Hepatocyte (in vitro differentiated cells): ENCODE measurements at regions not wholly inside any gene's neighbourhood (a gene's known extent, or its start where the extent isn't known, plus 50 kb on each side); places are given as distances from the start of the nearest gene placed in this dataset.

ENCODE experiments used
- DNase-seq: peaks from one replicate; pipeline ENCODE4 v3.0.0-alpha.2; 2016; ENCODE audit warnings: low spot score
- H2AFZ ChIP-seq: fragments of 200-600 bp; sonication (generic); 2 replicates; pipeline ENCODE4 v1.6.0; 2016; ENCODE audit warnings: antibody characterized with exemption, mild to moderate bottlenecking
- H3K27ac ChIP-seq: fragments of 200-600 bp; sonication (generic); 2 replicates; pipeline ENCODE4 v1.5.1; 2016; ENCODE audit warnings: mild to moderate bottlenecking
- H3K27me3 ChIP-seq: fragments of 200-600 bp; sonication (generic); 2 replicates; pipeline ENCODE4 v1.6.1; 2016
- H3K36me3 ChIP-seq: fragments of 200-600 bp; sonication (generic); replicated peaks from 2 replicates; pipeline ENCODE4 v1.5.1; 2016; ENCODE audit warnings: low read depth; ENCODE audit not compliant: insufficient read depth
- H3K4me1 ChIP-seq: fragments of 200-600 bp; sonication (generic); 2 replicates; pipeline ENCODE4 v1.5.1; 2016; ENCODE audit warnings: mild to moderate bottlenecking, moderate library complexity; ENCODE audit not compliant: insufficient read depth
- H3K4me2 ChIP-seq: fragments of 200-600 bp; sonication (generic); 2 replicates; pipeline ENCODE4 v1.6.0; 2016
- H3K4me3 ChIP-seq: fragments of 200-600 bp; sonication (generic); 2 replicates; pipeline ENCODE4 v1.5.1; 2016; ENCODE audit warnings: mild to moderate bottlenecking
- H3K79me2 ChIP-seq: fragments of 200-600 bp; sonication (generic); 2 replicates; pipeline ENCODE4 v1.6.0; 2017; ENCODE audit warnings: mild to moderate bottlenecking
- H3K9me2 ChIP-seq: fragments of 200-600 bp; sonication (generic); replicated peaks from 2 replicates; pipeline ENCODE4 v1.6.0; 2017; ENCODE audit warnings: mild to moderate bottlenecking; ENCODE audit not compliant: insufficient read depth
- H3K9me3 ChIP-seq: fragments of 200-600 bp; sonication (generic); 2 replicates; pipeline ENCODE4 v1.5.1; 2016; ENCODE audit warnings: low read depth, mild to moderate bottlenecking
- H4K20me1 ChIP-seq: fragments of 200-600 bp; sonication (generic); 2 replicates; pipeline ENCODE4 v1.6.0; 2016; ENCODE audit warnings: mild to moderate bottlenecking; ENCODE audit not compliant: insufficient read depth, poor library complexity, severe bottlenecking
- EZH2 ChIP-seq: fragments of 200-600 bp; sonication (generic); IDR thresholded peaks from 2 replicates; pipeline ENCODE4 v1.6.1; 2016; ENCODE audit warnings: antibody characterized with exemption, mild to moderate bottlenecking, borderline replicate concordance
- EZH2phosphoT487 ChIP-seq: fragments of 200-600 bp; sonication (generic); IDR thresholded peaks from one replicate; pipeline ENCODE4 v1.6.1; 2018; ENCODE audit warnings: antibody characterized with exemption, mild to moderate bottlenecking, low read depth, moderate library complexity; ENCODE audit not compliant: unreplicated experiment, severe bottlenecking
- WGBS: methylation state at CpG from one replicate; pipeline ENCODE4 v1.1.6; 2016; ENCODE audit warnings: low lambda C conversion rate; ENCODE audit errors: missing lambda C conversion rate; 5-methylcytosine and 5-hydroxymethylcytosine counted together
- TF ChIP-seq, protein P1 (sequence below): fragments of 200-600 bp; sonication (generic); IDR thresholded peaks from 2 replicates; pipeline ENCODE4 v1.5.1; 2016; ENCODE audit warnings: antibody characterized with exemption, mild to moderate bottlenecking; ENCODE audit not compliant: poor library complexity

DNA sequence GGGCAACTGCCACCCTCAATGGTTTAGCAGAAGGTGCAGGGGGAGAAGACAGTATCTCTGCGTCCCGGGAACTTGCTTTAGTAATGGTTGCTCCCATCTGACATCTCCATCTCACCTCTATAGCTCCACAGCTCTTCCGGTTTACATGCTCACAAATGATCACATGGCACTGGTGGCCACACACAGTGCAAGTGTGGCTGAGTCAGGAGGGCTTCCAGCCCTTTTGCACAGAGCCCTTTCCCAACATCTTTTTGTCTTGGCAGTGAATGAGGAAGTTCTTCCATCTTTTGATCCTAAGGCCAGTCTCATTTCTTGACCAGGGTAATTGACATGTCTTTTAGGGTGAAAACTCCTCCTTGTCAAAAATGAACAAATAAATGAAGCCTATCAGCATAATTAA is 347.7 kb downstream of the LPIN1 start:
- H3K27ac ChIP-seq = no peak overlapping the region
- no peak overlapping the region for H2AFZ ChIP-seq
- no peak for DNase-seq
- H3K36me3 ChIP-seq = no peaks in the 10 kb centered on the region
- 100% methylated on average over 3 of the region's 3 CpGs for WGBS
- no peaks in the 10 kb centered on the region for H4K20me1 ChIP-seq
- H3K79me2 ChIP-seq = no peaks in the 10 kb centered on the region
- H3K9me2 ChIP-seq = no peaks in the 10 kb centered on the region
- H3K4me3 ChIP-seq = no peak overlapping the region
- TF ChIP-seq, protein P1, sequence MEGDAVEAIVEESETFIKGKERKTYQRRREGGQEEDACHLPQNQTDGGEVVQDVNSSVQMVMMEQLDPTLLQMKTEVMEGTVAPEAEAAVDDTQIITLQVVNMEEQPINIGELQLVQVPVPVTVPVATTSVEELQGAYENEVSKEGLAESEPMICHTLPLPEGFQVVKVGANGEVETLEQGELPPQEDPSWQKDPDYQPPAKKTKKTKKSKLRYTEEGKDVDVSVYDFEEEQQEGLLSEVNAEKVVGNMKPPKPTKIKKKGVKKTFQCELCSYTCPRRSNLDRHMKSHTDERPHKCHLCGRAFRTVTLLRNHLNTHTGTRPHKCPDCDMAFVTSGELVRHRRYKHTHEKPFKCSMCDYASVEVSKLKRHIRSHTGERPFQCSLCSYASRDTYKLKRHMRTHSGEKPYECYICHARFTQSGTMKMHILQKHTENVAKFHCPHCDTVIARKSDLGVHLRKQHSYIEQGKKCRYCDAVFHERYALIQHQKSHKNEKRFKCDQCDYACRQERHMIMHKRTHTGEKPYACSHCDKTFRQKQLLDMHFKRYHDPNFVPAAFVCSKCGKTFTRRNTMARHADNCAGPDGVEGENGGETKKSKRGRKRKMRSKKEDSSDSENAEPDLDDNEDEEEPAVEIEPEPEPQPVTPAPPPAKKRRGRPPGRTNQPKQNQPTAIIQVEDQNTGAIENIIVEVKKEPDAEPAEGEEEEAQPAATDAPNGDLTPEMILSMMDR = no peak
- TF ChIP-seq EZH2 (no peak), EZH2phosphoT487 (no peak)
- H3K4me2 ChIP-seq = no peak overlapping the region
- no peaks in the 10 kb centered on the region for H3K9me3 ChIP-seq
- no peaks in the 10 kb centered on the region for H3K27me3 ChIP-seq
- H3K4me1 ChIP-seq = no peaks in the 10 kb centered on the region

GRCh38 chr2:12096051-12096787 is 349.8 kb downstream of the LPIN1 start:
- Histone ChIP-seq H3K4me1 (no peaks in the 10 kb centered on the region), H3K27me3 (no peaks in the 10 kb centered on the region), H3K9me2 (no peaks in the 10 kb centered on the region), H3K79me2 (no peaks in the 10 kb centered on the region), H2AFZ (no peak overlapping the region), H3K4me2 (no peak overlapping the region), H4K20me1 (no peaks in the 10 kb centered on the region), H3K36me3 (no peaks in the 10 kb centered on the region), H3K4me3 (no peak overlapping the region), H3K9me3 (no peaks in the 10 kb centered on the region), H3K27ac (no peak overlapping the region)
- TF ChIP-seq EZH2 = no peak
- TF ChIP-seq EZH2phosphoT487 = no peak
- TF ChIP-seq, protein P1 = no peak
- DNase-seq = no peak
- WGBS = 66% methylated on average over 11 of the region's 12 CpGs

- Histone ChIP-seq H3K4me2 (no peak overlapping the region), H2AFZ (no peak overlapping the region), H4K20me1 (no peaks in the 10 kb centered on the region), H3K4me1 (no peaks in the 10 kb centered on the region), H3K27me3 (no peaks in the 10 kb centered on the region), H3K36me3 (no peaks in the 10 kb centered on the region), H3K9me3 (no peaks in the 10 kb centered on the region), H3K4me3 (no peak overlapping the region), H3K27ac (no peak overlapping the region), H3K9me2 (no peaks in the 10 kb centered on the region), H3K79me2 (no peaks in the 10 kb centered on the region)
- no peak for DNase-seq
- TF ChIP-seq, protein P1 = no peak
- TF ChIP-seq EZH2phosphoT487 = no peak
- no peak for TF ChIP-seq EZH2
- WGBS = 72% methylated on average over 7 of the region's 7 CpGs
Observed at GRCh38 chr2:12096788-12097449, 350.5 kb downstream of the LPIN1 start.
